Endothelial cell of umbilical vein (primary cell): ENCODE measurements at regions not wholly inside any gene's neighbourhood (a gene's known extent, or its start where the extent isn't known, plus 50 kb on each side); places are given as distances from the start of the nearest gene placed in this dataset.

ENCODE experiments used
- BruUV-seq: library from RNA; stranded (reverse); fragments of 400-500 nt; replicated peaks from 2 replicates; lab custom pipeline; 2021; lab: Mats Ljungman, UMichigan
- CTCF ChIA-PET: fragments of 300-600, 350-600 bp; sonication (Branson Sonifier 250); formaldehyde crosslinking; loops from one replicate; lab custom pipeline; 2021; ENCODE audit warnings: antibody characterized with exemption, inconsistent platforms; lab: Charles Lee
- POLR2A ChIA-PET: fragments of 300-600, 350-600 bp; sonication (Branson Sonifier 250); formaldehyde crosslinking; loops from one replicate; lab custom pipeline; 2021; ENCODE audit warnings: antibody characterized with exemption, inconsistent platforms; lab: Charles Lee
- DNase-seq: peaks from one replicate; pipeline ENCODE4 v3.0.0-alpha.2; 2011; ENCODE audit warnings: low read depth, low spot score
- FAIRE-seq: peaks from 2 replicates; lab custom pipeline; 2011; peaks lifted over from hg19 to GRCh38; lab: Jason Lieb, UNC
- H2AFZ ChIP-seq: 2 replicates; pipeline ENCODE4 v1.6.0; 2012; ENCODE audit warnings: low read depth, low read length, control low read depth, inconsistent platforms
- H3K27ac ChIP-seq: 2 replicates; pipeline ENCODE4 v1.5.1; 2011; ENCODE audit warnings: low read depth, mild to moderate bottlenecking, control low read depth, low read length, moderate library complexity; ENCODE audit not compliant: insufficient read depth
- H3K27me3 ChIP-seq, 2 experiments: 2 replicates each; pipeline versions ENCODE4 v1.6.0 to v1.6.1; 2011; ENCODE audit warnings: low read length in 2 of 2, mixed read lengths in 1 of 2; ENCODE audit not compliant: control insufficient read depth in 2 of 2, insufficient read depth in 2 of 2
- H3K36me3 ChIP-seq, 2 experiments: 2 replicates in 1 of 2; 3 replicates in 1 of 2; pipeline ENCODE4 v1.5.1; 2011; ENCODE audit warnings: low read length in 2 of 2, mild to moderate bottlenecking in 1 of 2, moderate library complexity in 1 of 2; ENCODE audit not compliant: control insufficient read depth in 2 of 2, insufficient read depth in 2 of 2; ENCODE audit errors: extremely low read depth in 1 of 2
- H3K4me1 ChIP-seq: 3 replicates; pipeline ENCODE4 v1.5.1; 2011; ENCODE audit warnings: mild to moderate bottlenecking, low read length; ENCODE audit not compliant: control insufficient read depth, insufficient read depth; ENCODE audit errors: extremely low read depth
- H3K4me2 ChIP-seq: 2 replicates; pipeline ENCODE4 v1.6.1; 2011; ENCODE audit warnings: low read length, control low read depth, mixed read lengths; ENCODE audit not compliant: insufficient read depth
- H3K4me3 ChIP-seq, 3 experiments: fragments of 200-600 bp in 1 of 3; sonication (generic), shearing (Covaris generic) in 1 of 3; replicated peaks in 1 of 3; 2 replicates each; pipeline ENCODE4 v1.5.1; 2011 to 2016; ENCODE audit warnings: control low read depth in 3 of 3, low read length in 3 of 3, mild to moderate bottlenecking in 2 of 3, inconsistent platforms in 1 of 3, low read depth in 1 of 3, moderate library complexity in 1 of 3; ENCODE audit not compliant: insufficient read depth in 1 of 3
- H3K79me2 ChIP-seq: 2 replicates; pipeline ENCODE4 v1.6.0; 2012; ENCODE audit warnings: low read length, inconsistent platforms; ENCODE audit not compliant: control insufficient read depth, insufficient read depth
- H3K9ac ChIP-seq: replicated peaks from 2 replicates; pipeline ENCODE3; 2011; ENCODE audit warnings: low read length, control low read depth; ENCODE audit not compliant: insufficient read depth; ENCODE audit errors: extremely low read depth
- H3K9me1 ChIP-seq: replicated peaks from 3 replicates; pipeline ENCODE4 v1.6.0; 2011; ENCODE audit warnings: mild to moderate bottlenecking, low read length; ENCODE audit not compliant: control insufficient read depth, insufficient read depth; ENCODE audit errors: extremely low read depth
- H3K9me3 ChIP-seq: replicated peaks from 2 replicates; pipeline ENCODE4 v1.5.1; 2012; ENCODE audit warnings: low read length, inconsistent platforms; ENCODE audit not compliant: control insufficient read depth, insufficient read depth
- H4K20me1 ChIP-seq: replicated peaks from 2 replicates; pipeline ENCODE3; 2011; ENCODE audit warnings: mild to moderate bottlenecking, low read length; ENCODE audit not compliant: control insufficient read depth, insufficient read depth; ENCODE audit errors: extremely low read depth
- CTCF ChIP-seq, 2 donors: IDR thresholded peaks; 1 replicate in 1 of 2; 2 replicates in 1 of 2; pipeline ENCODE4 v1.5.1; 2011; ENCODE audit warnings: low read length in 2 of 2, mild to moderate bottlenecking in 2 of 2, moderate library complexity in 2 of 2, control low read depth in 1 of 2, inconsistent platforms in 1 of 2, low read depth in 1 of 2; ENCODE audit not compliant: insufficient read depth in 1 of 2; ENCODE audit errors: extremely low read depth in 1 of 2
- EZH2 ChIP-seq: IDR thresholded peaks from 2 replicates; pipeline ENCODE4 v1.6.1; 2012; ENCODE audit warnings: borderline replicate concordance, low read depth, mild to moderate bottlenecking, moderate library complexity, low read length, inconsistent platforms; ENCODE audit not compliant: severe bottlenecking
- FOS ChIP-seq: IDR thresholded peaks from 2 replicates; pipeline ENCODE4 v1.6.1; 2011; ENCODE audit warnings: mild to moderate bottlenecking, low read length, moderate library complexity, borderline replicate concordance; ENCODE audit not compliant: insufficient read depth
- GATA2 ChIP-seq: IDR thresholded peaks from 2 replicates; pipeline ENCODE4 v1.7.0; 2011; ENCODE audit warnings: low read depth, mild to moderate bottlenecking, moderate library complexity, mixed read lengths, low read length; ENCODE audit not compliant: insufficient read length, insufficient read depth
- JUN ChIP-seq: IDR thresholded peaks from 2 replicates; pipeline ENCODE4 v1.6.1; 2011; ENCODE audit warnings: borderline replicate concordance, low read depth; ENCODE audit not compliant: insufficient read length, insufficient read depth
- MYC ChIP-seq: IDR thresholded peaks from one replicate; pipeline ENCODE4 v1.6.1; 2011; ENCODE audit warnings: mild to moderate bottlenecking, low read depth, low read length
- POLR2A ChIP-seq: IDR thresholded peaks from 2 replicates; pipeline ENCODE4 v1.6.1; 2012; ENCODE audit warnings: low read depth, mild to moderate bottlenecking, control low read depth, low read length
- POLR2AphosphoS5 ChIP-seq: IDR thresholded peaks from 2 replicates; pipeline ENCODE4 v1.6.1; 2012; ENCODE audit warnings: low read depth, mild to moderate bottlenecking, control low read depth, low read length, moderate library complexity; ENCODE audit not compliant: insufficient read depth
- dilution Hi-C: fragments of 300-500 bp; cut with MboI; formaldehyde crosslinking; loops from one replicate; pipeline ENCODE4 v1.15.0; 2019; ENCODE audit warnings: low sequenced_read_pairs; ENCODE audit not compliant: extremely low pct_ligation_motif_present
- intact Hi-C: fragments of 100-400 bp; cut with micrococcal nuclease; formaldehyde crosslinking; loops from one replicate; pipeline ENCODE4 v1.10.0; 2022
- TF ChIP-seq, protein P1 (sequence below): IDR thresholded peaks from 2 replicates; pipeline ENCODE4 v1.6.1; 2011; ENCODE audit not compliant: insufficient read depth, insufficient read length

DNA sequence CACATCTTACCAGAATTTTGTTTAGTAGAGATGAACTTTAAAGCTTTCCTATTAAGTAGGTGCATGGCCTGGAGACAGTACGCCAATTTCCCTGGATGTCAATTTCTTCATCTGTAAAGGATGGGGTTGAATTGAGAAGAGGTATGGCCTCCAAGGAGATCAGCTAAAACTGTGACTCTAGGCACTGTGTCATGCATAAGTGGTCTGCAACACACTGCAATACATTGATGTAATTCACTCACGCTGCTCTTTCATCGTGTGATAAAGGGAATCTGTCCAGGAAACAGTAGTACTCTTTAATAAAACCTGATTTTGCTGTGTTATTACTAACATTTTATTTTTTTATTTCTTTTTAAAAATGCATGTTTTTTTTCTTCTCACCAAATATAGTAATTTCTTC is 795.8 kb downstream of the DIAPH3 start:
- peaks cover 6% of the 10 kb centered on the region for H3K4me1 ChIP-seq
- ChIA-PET POLR2A (no interaction called here), CTCF (interaction anchor here (1.0 to 1.7 kb wide), 2 partner anchors 8 to 14 kb away, joined by 3 to 7 read pairs; no protein-coding TSS in a partner anchor)
- no peak for FAIRE-seq
- H3K79me2 ChIP-seq = no peaks in the 10 kb centered on the region
- H3K4me2 ChIP-seq = no peak overlapping the region
- H3K27me3 ChIP-seq = no peaks in the 10 kb centered on the region
- no peaks in the 10 kb centered on the region for H3K9me1 ChIP-seq
- TF ChIP-seq POLR2AphosphoS5 (no peak), EZH2 (no peak), MYC (no peak), CTCF (IDR thresholded peaks at IDR 0.05; ENCODE audit: extremely low read depth in 1 of 2, insufficient read depth in 1 of 2, low read depth in 1 of 2, low read length in 2 of 2) (no peak), JUN (no peak), GATA2 (no peak), POLR2A (no peak), FOS (no peak)
- TF ChIP-seq, protein P1, sequence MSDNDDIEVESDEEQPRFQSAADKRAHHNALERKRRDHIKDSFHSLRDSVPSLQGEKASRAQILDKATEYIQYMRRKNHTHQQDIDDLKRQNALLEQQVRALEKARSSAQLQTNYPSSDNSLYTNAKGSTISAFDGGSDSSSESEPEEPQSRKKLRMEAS = no peak
- no peak overlapping the region for H3K9ac ChIP-seq
- dilution Hi-C loops (no loop called here), intact Hi-C loops (no loop called here)
- no TSS peak for BruUV-seq
- no peak overlapping the region for H3K27ac ChIP-seq
- H3K36me3 ChIP-seq = no peaks in the 10 kb centered on the region
- no peak overlapping the region for H3K4me3 ChIP-seq
- no peak overlapping the region for H2AFZ ChIP-seq
- no peaks in the 10 kb centered on the region for H4K20me1 ChIP-seq
- no peak for DNase-seq
- H3K9me3 ChIP-seq = no peaks in the 10 kb centered on the region
